ENCODE measurements at regions not wholly inside any gene's neighbourhood (a gene's known extent, or its start where the extent isn't known, plus 50 kb on each side); places are given as distances from the start of the nearest gene placed in this dataset.

- DNase-seq (ENCODE audit: low read depth in 1 of 2, low spot score in 1 of 2): no peak
- no peak overlapping the region for H3K27ac ChIP-seq (replicated peaks)
- H3K27me3 ChIP-seq (ENCODE audit: insufficient read depth, poor library complexity, severe bottlenecking): no peaks in the 10 kb centered on the region
- no peak for TF ChIP-seq REST (IDR thresholded peaks at IDR 0.05; ENCODE audit: insufficient replicate concordance, low read depth)
- H3K4me3 ChIP-seq (replicated peaks; ENCODE audit: insufficient read depth, low read length): no peak overlapping the region
These were observed 996.7 kb upstream of the FLRT2 start for GRCh38 chr14:84533181-84533725.

GRCh38 chr14:84533791-84534190 is 996.2 kb upstream of the FLRT2 start:
- TF ChIP-seq GABPA (IDR thresholded peaks at IDR 0.05; ENCODE audit: low read depth): no peak
- TF ChIP-seq, protein P1, sequence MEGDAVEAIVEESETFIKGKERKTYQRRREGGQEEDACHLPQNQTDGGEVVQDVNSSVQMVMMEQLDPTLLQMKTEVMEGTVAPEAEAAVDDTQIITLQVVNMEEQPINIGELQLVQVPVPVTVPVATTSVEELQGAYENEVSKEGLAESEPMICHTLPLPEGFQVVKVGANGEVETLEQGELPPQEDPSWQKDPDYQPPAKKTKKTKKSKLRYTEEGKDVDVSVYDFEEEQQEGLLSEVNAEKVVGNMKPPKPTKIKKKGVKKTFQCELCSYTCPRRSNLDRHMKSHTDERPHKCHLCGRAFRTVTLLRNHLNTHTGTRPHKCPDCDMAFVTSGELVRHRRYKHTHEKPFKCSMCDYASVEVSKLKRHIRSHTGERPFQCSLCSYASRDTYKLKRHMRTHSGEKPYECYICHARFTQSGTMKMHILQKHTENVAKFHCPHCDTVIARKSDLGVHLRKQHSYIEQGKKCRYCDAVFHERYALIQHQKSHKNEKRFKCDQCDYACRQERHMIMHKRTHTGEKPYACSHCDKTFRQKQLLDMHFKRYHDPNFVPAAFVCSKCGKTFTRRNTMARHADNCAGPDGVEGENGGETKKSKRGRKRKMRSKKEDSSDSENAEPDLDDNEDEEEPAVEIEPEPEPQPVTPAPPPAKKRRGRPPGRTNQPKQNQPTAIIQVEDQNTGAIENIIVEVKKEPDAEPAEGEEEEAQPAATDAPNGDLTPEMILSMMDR (IDR thresholded peaks at IDR 0.05; ENCODE audit: insufficient read depth, low read length): no peak
- no peak for TF ChIP-seq REST (IDR thresholded peaks at IDR 0.05; ENCODE audit: insufficient replicate concordance, low read depth)
- TF ChIP-seq SPI1 (IDR thresholded peaks at IDR 0.05; ENCODE audit: borderline replicate concordance, low read depth): no peak
- TF ChIP-seq POLR2AphosphoS5 (IDR thresholded peaks at IDR 0.05; ENCODE audit: low read depth): no peak
- no peaks in the 10 kb centered on the region for H3K27me3 ChIP-seq (ENCODE audit: insufficient read depth, poor library complexity, severe bottlenecking)
- H3K4me3 ChIP-seq (replicated peaks; ENCODE audit: insufficient read depth, low read length): no peak overlapping the region
- no peak for DNase-seq (ENCODE audit: low read depth in 1 of 2, low spot score in 1 of 2)
- no peak overlapping the region for H3K27ac ChIP-seq (replicated peaks)

- TF ChIP-seq POLR2AphosphoS5 (IDR thresholded peaks at IDR 0.05; ENCODE audit: low read depth) (no peak), REST (IDR thresholded peaks at IDR 0.05; ENCODE audit: insufficient replicate concordance, low read depth) (no peak), GABPA (IDR thresholded peaks at IDR 0.05; ENCODE audit: low read depth) (no peak), SPI1 (IDR thresholded peaks at IDR 0.05; ENCODE audit: borderline replicate concordance, low read depth) (no peak)
- TF ChIP-seq, protein P1 (IDR thresholded peaks at IDR 0.05; ENCODE audit: insufficient read depth, low read length): no peak
- Histone ChIP-seq H3K27me3 (ENCODE audit: insufficient read depth, poor library complexity, severe bottlenecking) (no peaks in the 10 kb centered on the region), H3K27ac (replicated peaks) (no peak overlapping the region), H3K4me3 (replicated peaks; ENCODE audit: insufficient read depth, low read length) (no peak overlapping the region)
- DNase-seq (ENCODE audit: low read depth in 1 of 2, low spot score in 1 of 2): no peak
These were observed 994.5 kb upstream of the FLRT2 start for GRCh38 chr14:84535484-84535883.
